Hematopoietic multipotent progenitor cell treated with erythropoietin and hydrocortisone succinate and interleukin-3 and kit ligand, for 6 days (in vitro differentiated cells): ENCODE measurements at regions not wholly inside any gene's neighbourhood (a gene's known extent, or its start where the extent isn't known, plus 50 kb on each side); places are given as distances from the start of the nearest gene placed in this dataset.

Experiments used
- DNase-seq: peaks from one replicate; pipeline ENCODE4 v3.0.0-alpha.2; 2015

- DNase-seq, result no peak
Observed at GRCh38 chr14:104322531-104323366, 184.4 kb downstream of the KIF26A start.

- no peak for DNase-seq
Observed at GRCh38 chr14:104323551-104324175, 185.3 kb downstream of the KIF26A start.

- DNase-seq, result no peak
Observed at GRCh38 chr14:104326848-104327247, 188.5 kb downstream of the KIF26A start.

GRCh38 chr14:104328607-104329006 is 190.2 kb downstream of the KIF26A start:
- no peak for DNase-seq

GRCh38 chr14:104329793-104330192 is 191.4 kb downstream of the KIF26A start:
- no peak for DNase-seq

GRCh38 chr14:104331871-104332605 is 193.7 kb downstream of the KIF26A start:
- peak; percentile 4 for DNase-seq

GRCh38 chr14:104332634-104333270 is 194.4 kb downstream of the KIF26A start:
- DNase-seq, result no peak

GRCh38 chr14:104333646-104334423 is 195.4 kb downstream of the KIF26A start:
- DNase-seq, result no peak

GRCh38 chr14:104334424-104335161 is 196.2 kb downstream of the KIF26A start:
- DNase-seq, result no peak

- DNase-seq, result no peak
Observed at GRCh38 chr14:104335176-104335575, 196.8 kb downstream of the KIF26A start.

GRCh38 chr14:104335611-104336010 is 197.2 kb downstream of the KIF26A start:
- DNase-seq, result no peak

- DNase-seq, result no peak
Observed at GRCh38 chr14:104337351-104337750, 199.0 kb downstream of the KIF26A start.

- no peak for DNase-seq
Observed at GRCh38 chr14:104339361-104339760, 201.0 kb downstream of the KIF26A start.

- DNase-seq, result no peak
Observed at GRCh38 chr14:104339829-104340228, 201.4 kb downstream of the KIF26A start.

- DNase-seq, result peak; percentile 75
Observed at GRCh38 chr14:104341532-104342434, 203.4 kb downstream of the KIF26A start.

GRCh38 chr14:104342435-104343293 is 204.3 kb downstream of the KIF26A start:
- DNase-seq, result no peak

GRCh38 chr14:104343294-104343625 is 204.9 kb downstream of the KIF26A start:
- no peak for DNase-seq

- no peak for DNase-seq
Observed at GRCh38 chr14:104343690-104344640, 205.6 kb downstream of the KIF26A start.
